CD4-positive, CD25-positive, alpha-beta regulatory T cell (primary cell): ENCODE measurements at regions not wholly inside any gene's neighbourhood (a gene's known extent, or its start where the extent isn't known, plus 50 kb on each side); places are given as distances from the start of the nearest gene placed in this dataset.
"Not testable (repeated sequence)": the region's sequence is repeated elsewhere in the genome, so short reads cannot be mapped to it uniquely, and the experiment has no call there.

Experiments used
- ATAC-seq, 2 donors: fragments of 150-1000 bp; cut with Tn5 transposase; one replicate each; pipeline ENCODE4 v1.10.0; 2021; ENCODE audit warnings: low read depth in 2 of 2, moderate number of reproducible peaks in 2 of 2, moderate library complexity in 1 of 2
- DNase-seq, 3 donors: peaks; one replicate each; pipeline versions ENCODE4 v3.0.0 to v3.0.0-alpha.2; 2012 to 2022; ENCODE audit warnings: mixed read lengths in 1 of 3
- H3K27ac ChIP-seq: one replicate; pipeline ENCODE4 v1.7.0; 2013; ENCODE audit warnings: mild to moderate bottlenecking, low read length; ENCODE audit not compliant: insufficient read depth, poor library complexity, severe bottlenecking
- H3K27me3 ChIP-seq: one replicate; pipeline ENCODE4 v1.7.0; 2013; ENCODE audit warnings: low read length; ENCODE audit not compliant: control insufficient read depth, insufficient read depth
- H3K36me3 ChIP-seq: one replicate; pipeline ENCODE4 v1.7.0; 2013; ENCODE audit warnings: mild to moderate bottlenecking, low read length, moderate library complexity; ENCODE audit not compliant: control insufficient read depth, insufficient read depth
- H3K4me1 ChIP-seq: 2 replicates; pipeline ENCODE4 v1.7.0; 2013; ENCODE audit warnings: mild to moderate bottlenecking, low read length; ENCODE audit not compliant: insufficient read depth, control insufficient read depth, poor library complexity, severe bottlenecking
- H3K4me3 ChIP-seq: one replicate; pipeline ENCODE4 v1.7.0; 2013; ENCODE audit warnings: low read depth, mild to moderate bottlenecking, low read length, moderate library complexity
- H3K9me3 ChIP-seq, 2 experiments: 1 replicate in 1 of 2; 2 replicates in 1 of 2; pipeline ENCODE4 v1.7.0; 2013; ENCODE audit warnings: low read length in 2 of 2, mild to moderate bottlenecking in 1 of 2, moderate library complexity in 1 of 2; ENCODE audit not compliant: control insufficient read depth in 2 of 2
- H3K27ac Mint-ChIP-seq, 3 donors: one replicate each; pipeline ENCODE4 v1.8.0; 2020 to 2022; ENCODE audit warnings: mild to moderate bottlenecking in 3 of 3, mixed read lengths in 3 of 3, moderate library complexity in 2 of 3
- H3K27me3 Mint-ChIP-seq: one replicate; pipeline ENCODE4 v1.8.0; 2022; ENCODE audit warnings: mild to moderate bottlenecking, mixed read lengths
- H3K36me3 Mint-ChIP-seq: one replicate; pipeline ENCODE4 v1.8.0; 2020; ENCODE audit warnings: mixed read lengths
- H3K4me1 Mint-ChIP-seq, 4 donors: one replicate each; pipeline ENCODE4 v1.8.0; 2020 to 2022; ENCODE audit warnings: mixed read lengths in 4 of 4, mild to moderate bottlenecking in 1 of 4
- H3K4me3 Mint-ChIP-seq, 4 donors: one replicate each; pipeline ENCODE4 v1.8.0; 2020 to 2022; ENCODE audit warnings: mild to moderate bottlenecking in 4 of 4, mixed read lengths in 4 of 4, moderate library complexity in 3 of 4
- H3K9me3 Mint-ChIP-seq, 7 donors: one replicate each; pipeline ENCODE4 v1.8.0; 2020 to 2022; ENCODE audit warnings: mixed read lengths in 7 of 7, mild to moderate bottlenecking in 3 of 7, moderate library complexity in 2 of 7

- ATAC-seq (no peak), DNase-seq (no peak)
- no peaks in the 10 kb centered on the region for H3K27me3 Mint-ChIP-seq
- no peak overlapping the region for H3K4me3 ChIP-seq
- no peaks in the 10 kb centered on the region for H3K4me1 ChIP-seq
- H3K27me3 ChIP-seq: no peaks in the 10 kb centered on the region
- H3K27ac Mint-ChIP-seq: no peak overlapping the region
- no peak overlapping the region for H3K27ac ChIP-seq
- H3K36me3 ChIP-seq: no peaks in the 10 kb centered on the region
- no peaks in the 10 kb centered on the region for H3K4me1 Mint-ChIP-seq
- no peaks in the 10 kb centered on the region for H3K36me3 Mint-ChIP-seq
- H3K4me3 Mint-ChIP-seq: no peak overlapping the region
- H3K9me3 ChIP-seq: no peaks in the 10 kb centered on the region
- peaks cover 0 to 20% (median 6%) of the 10 kb centered on the region in 7 donors for H3K9me3 Mint-ChIP-seq
Observed at GRCh38 chr3:102936511-102937045, 501.8 kb downstream of the ZPLD1 start.

- Histone ChIP-seq H3K36me3 (no peaks in the 10 kb centered on the region), H3K27ac (no peak overlapping the region), H3K4me1 (no peaks in the 10 kb centered on the region), H3K27me3 (no peaks in the 10 kb centered on the region), H3K9me3 (no peaks in the 10 kb centered on the region), H3K4me3 (no peak overlapping the region)
- H3K27me3 Mint-ChIP-seq: no peaks in the 10 kb centered on the region
- no peak for DNase-seq
- H3K36me3 Mint-ChIP-seq: no peaks in the 10 kb centered on the region
- H3K27ac Mint-ChIP-seq: no peak overlapping the region
- H3K9me3 Mint-ChIP-seq: peaks cover 0 to 20% (median 4%) of the 10 kb centered on the region in 7 donors
- ATAC-seq: no peak
- H3K4me3 Mint-ChIP-seq: no peak overlapping the region
- no peaks in the 10 kb centered on the region for H3K4me1 Mint-ChIP-seq
Observed at GRCh38 chr3:102941786-102942185, 507.0 kb downstream of the ZPLD1 start.

- not testable (repeated sequence) for H3K27ac Mint-ChIP-seq, H3K9me3 ChIP-seq, ATAC-seq, H3K36me3 ChIP-seq, H3K4me3 Mint-ChIP-seq, H3K4me3 ChIP-seq, H3K27ac ChIP-seq, H3K36me3 Mint-ChIP-seq, H3K4me1 Mint-ChIP-seq, H3K4me1 ChIP-seq, DNase-seq, H3K27me3 ChIP-seq, H3K27me3 Mint-ChIP-seq
- H3K9me3 Mint-ChIP-seq: peaks cover 0 to 13% (median 4%) of the 10 kb centered on the region in 7 donors
Observed at GRCh38 chr3:102946445-102946844, 511.6 kb downstream of the ZPLD1 start.

- Histone ChIP-seq H3K27ac (no peak overlapping the region), H3K4me3 (no peak overlapping the region), H3K27me3 (no peaks in the 10 kb centered on the region), H3K36me3 (no peaks in the 10 kb centered on the region), H3K9me3 (no peaks in the 10 kb centered on the region), H3K4me1 (no peaks in the 10 kb centered on the region)
- Mint-ChIP-seq H3K36me3 (no peaks in the 10 kb centered on the region), H3K27me3 (no peaks in the 10 kb centered on the region), H3K4me1 (no peaks in the 10 kb centered on the region), H3K4me3 (no peak overlapping the region), H3K27ac (no peak overlapping the region), H3K9me3 (peaks cover 0 to 11% (median 4%) of the 10 kb centered on the region in 7 donors)
- DNase-seq (no peak), ATAC-seq (no peak)
Observed at GRCh38 chr3:102972350-102972749, 537.5 kb downstream of the ZPLD1 start.

- no peak overlapping the region for H3K4me3 ChIP-seq
- H3K4me1 ChIP-seq: no peaks in the 10 kb centered on the region
- ATAC-seq: no peak
- no peaks in the 10 kb centered on the region for H3K27me3 Mint-ChIP-seq
- H3K27ac ChIP-seq: no peak overlapping the region
- H3K27me3 ChIP-seq: no peaks in the 10 kb centered on the region
- no peaks in the 10 kb centered on the region for H3K4me1 Mint-ChIP-seq
- H3K36me3 Mint-ChIP-seq: no peaks in the 10 kb centered on the region
- peaks cover 0 to 8% (median 4%) of the 10 kb centered on the region in 7 donors for H3K9me3 Mint-ChIP-seq
- H3K36me3 ChIP-seq: no peaks in the 10 kb centered on the region
- H3K27ac Mint-ChIP-seq: no peak overlapping the region
- no peak for DNase-seq
- H3K4me3 Mint-ChIP-seq: no peak overlapping the region
- H3K9me3 ChIP-seq: no peaks in the 10 kb centered on the region
Observed at GRCh38 chr3:102974333-102974732, 539.5 kb downstream of the ZPLD1 start.

- no peaks in the 10 kb centered on the region for H3K4me1 ChIP-seq
- no peaks in the 10 kb centered on the region for H3K27me3 ChIP-seq
- DNase-seq (no peak), ATAC-seq (no peak)
- H3K4me3 ChIP-seq: no peak overlapping the region
- H3K36me3 ChIP-seq: no peaks in the 10 kb centered on the region
- H3K9me3 ChIP-seq: peaks cover 0 to 2% of the 10 kb centered on the region in 2 experiments
- H3K27ac ChIP-seq: no peak overlapping the region
- no peaks in the 10 kb centered on the region for H3K4me1 Mint-ChIP-seq
- peaks cover 0 to 2% (median 0%) of the 10 kb centered on the region in 7 donors for H3K9me3 Mint-ChIP-seq
- H3K36me3 Mint-ChIP-seq: no peaks in the 10 kb centered on the region
- no peaks in the 10 kb centered on the region for H3K27me3 Mint-ChIP-seq
- H3K27ac Mint-ChIP-seq: no peak overlapping the region
- H3K4me3 Mint-ChIP-seq: no peak overlapping the region
Observed at GRCh38 chr3:102979191-102979590, 544.4 kb downstream of the ZPLD1 start.

GRCh38 chr3:102979682-102980354 is 545.0 kb downstream of the ZPLD1 start:
- H3K27me3 ChIP-seq: no peaks in the 10 kb centered on the region

GRCh38 chr3:102980355-102980696 is 545.5 kb downstream of the ZPLD1 start:
- DNase-seq (no peak), ATAC-seq (no peak)
- H3K27ac Mint-ChIP-seq: no peak overlapping the region
- H3K36me3 ChIP-seq: no peaks in the 10 kb centered on the region
- peaks cover 0 to 2% (median 0%) of the 10 kb centered on the region in 7 donors for H3K9me3 Mint-ChIP-seq
- peaks cover 0 to 2% of the 10 kb centered on the region in 2 experiments for H3K9me3 ChIP-seq
- H3K4me1 Mint-ChIP-seq: no peaks in the 10 kb centered on the region
- H3K27ac ChIP-seq: no peak overlapping the region
- no peak overlapping the region for H3K4me3 ChIP-seq
- no peaks in the 10 kb centered on the region for H3K36me3 Mint-ChIP-seq
- H3K27me3 ChIP-seq: no peaks in the 10 kb centered on the region
- no peak overlapping the region for H3K4me3 Mint-ChIP-seq
- no peaks in the 10 kb centered on the region for H3K4me1 ChIP-seq
- no peaks in the 10 kb centered on the region for H3K27me3 Mint-ChIP-seq

More at GRCh38 chr3:102979682-102980354, 545.0 kb downstream of the ZPLD1 start:
- Mint-ChIP-seq H3K27ac (no peak overlapping the region), H3K4me1 (no peaks in the 10 kb centered on the region), H3K9me3 (peaks cover 0 to 2% (median 0%) of the 10 kb centered on the region in 7 donors), H3K36me3 (no peaks in the 10 kb centered on the region), H3K27me3 (no peaks in the 10 kb centered on the region), H3K4me3 (no peak overlapping the region)
- Histone ChIP-seq H3K4me3 (no peak overlapping the region), H3K27ac (no peak overlapping the region), H3K9me3 (peaks cover 0 to 2% of the 10 kb centered on the region in 2 experiments), H3K4me1 (no peaks in the 10 kb centered on the region), H3K36me3 (no peaks in the 10 kb centered on the region)
- ATAC-seq (no peak), DNase-seq (no peak)
